ENCODE measurements at regions not wholly inside any gene's neighbourhood (a gene's known extent, or its start where the extent isn't known, plus 50 kb on each side); places are given as distances from the start of the nearest gene placed in this dataset.
"Not testable (repeated sequence)": the region's sequence is repeated elsewhere in the genome, so short reads cannot be mapped to it uniquely, and the experiment has no call there.

DNA sequence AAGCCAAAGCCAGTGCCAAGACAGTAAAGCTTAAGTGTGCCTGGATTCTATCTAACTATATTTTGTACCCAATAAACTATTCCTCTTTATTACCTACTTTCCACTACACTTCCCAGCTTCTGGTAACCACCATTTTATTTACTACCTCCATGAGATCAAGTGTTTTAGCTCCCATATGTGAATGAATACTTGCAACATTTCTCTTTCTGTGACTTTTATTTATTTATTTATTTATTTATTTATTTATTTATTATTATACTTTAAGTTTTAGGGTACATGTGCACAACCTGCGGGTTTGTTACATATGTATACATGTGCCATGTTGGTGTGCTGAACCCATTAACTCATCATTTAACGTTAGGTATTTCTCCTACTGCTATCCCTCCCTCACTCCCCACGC lies 582.1 kb downstream of the AMY1C start:
- intact Hi-C loops (cut with DNase I) = no loop called here
- H3K27ac ChIP-seq = no peak overlapping the region
- no peaks in the 10 kb centered on the region for H3K36me3 ChIP-seq

DNA sequence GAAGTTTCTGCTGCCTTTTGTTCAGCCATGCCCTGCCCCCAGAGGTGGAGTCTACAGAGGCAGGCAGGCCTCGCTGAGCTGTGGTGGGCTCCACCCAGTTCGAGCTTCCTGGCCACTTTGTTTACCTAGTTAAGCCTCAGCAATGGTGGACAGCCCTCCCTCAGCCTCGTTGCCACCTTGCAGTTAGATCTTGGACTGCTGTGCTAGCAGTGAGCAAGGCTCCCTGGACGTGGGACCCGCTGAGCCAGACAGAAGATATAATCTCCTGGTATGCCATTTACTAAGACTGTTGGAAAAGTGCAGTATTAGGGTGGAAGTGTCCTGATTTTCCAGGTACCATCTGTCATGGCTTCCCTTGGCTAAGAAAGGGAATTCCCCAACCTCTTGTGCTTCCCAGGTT lies 588.2 kb downstream of the AMY1C start:
- H3K4me1 ChIP-seq; H3K27me3 ChIP-seq; H3K36me3 ChIP-seq; H3K27ac ChIP-seq; H3K4me3 ChIP-seq; DNase-seq (ENCODE audit: extremely low spot score in 2 of 2); intact Hi-C loops (cut with DNase I); H3K9me3 ChIP-seq: not testable (repeated sequence)

More for the DNA sequence above, 582.1 kb downstream of the AMY1C start:
- Histone ChIP-seq H3K27me3 (no peaks in the 10 kb centered on the region), H3K9me3 (no peaks in the 10 kb centered on the region), H3K4me3 (no peak overlapping the region), H3K4me1 (no peaks in the 10 kb centered on the region)
- TF ChIP-seq POLR2A (IDR thresholded peaks at IDR 0.05) (no peak), POLR2AphosphoS5 (IDR thresholded peaks at IDR 0.05; ENCODE audit: insufficient read depth in 1 of 2, low read depth in 1 of 2) (no peak)
- TF ChIP-seq, protein P1, sequence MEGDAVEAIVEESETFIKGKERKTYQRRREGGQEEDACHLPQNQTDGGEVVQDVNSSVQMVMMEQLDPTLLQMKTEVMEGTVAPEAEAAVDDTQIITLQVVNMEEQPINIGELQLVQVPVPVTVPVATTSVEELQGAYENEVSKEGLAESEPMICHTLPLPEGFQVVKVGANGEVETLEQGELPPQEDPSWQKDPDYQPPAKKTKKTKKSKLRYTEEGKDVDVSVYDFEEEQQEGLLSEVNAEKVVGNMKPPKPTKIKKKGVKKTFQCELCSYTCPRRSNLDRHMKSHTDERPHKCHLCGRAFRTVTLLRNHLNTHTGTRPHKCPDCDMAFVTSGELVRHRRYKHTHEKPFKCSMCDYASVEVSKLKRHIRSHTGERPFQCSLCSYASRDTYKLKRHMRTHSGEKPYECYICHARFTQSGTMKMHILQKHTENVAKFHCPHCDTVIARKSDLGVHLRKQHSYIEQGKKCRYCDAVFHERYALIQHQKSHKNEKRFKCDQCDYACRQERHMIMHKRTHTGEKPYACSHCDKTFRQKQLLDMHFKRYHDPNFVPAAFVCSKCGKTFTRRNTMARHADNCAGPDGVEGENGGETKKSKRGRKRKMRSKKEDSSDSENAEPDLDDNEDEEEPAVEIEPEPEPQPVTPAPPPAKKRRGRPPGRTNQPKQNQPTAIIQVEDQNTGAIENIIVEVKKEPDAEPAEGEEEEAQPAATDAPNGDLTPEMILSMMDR (IDR thresholded peaks at IDR 0.05) = no peak
- no peak for DNase-seq (ENCODE audit: extremely low spot score in 2 of 2)

DNA sequence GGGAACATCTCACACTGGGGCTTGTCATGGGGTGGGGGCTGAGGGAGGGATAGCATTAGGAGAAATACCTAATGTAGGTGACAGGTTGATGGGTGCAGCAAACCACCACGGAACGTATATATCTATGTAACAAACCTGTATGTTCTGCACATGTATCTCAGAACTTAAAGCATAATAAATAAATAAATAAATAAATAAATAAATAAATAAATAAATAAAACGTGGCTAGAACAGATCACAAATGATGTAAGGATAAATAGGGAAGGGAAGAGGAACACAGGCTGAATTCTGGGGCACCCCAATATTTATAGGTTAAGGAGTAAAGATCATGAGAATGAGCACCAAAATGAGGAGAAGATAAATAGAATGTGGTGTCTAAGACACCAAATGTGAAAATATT lies 592.2 kb downstream of the AMY1C start:
- TF ChIP-seq POLR2A (IDR thresholded peaks at IDR 0.05) = no peak
- TF ChIP-seq, protein P1 (IDR thresholded peaks at IDR 0.05) = no peak
- no peak for TF ChIP-seq POLR2AphosphoS5 (IDR thresholded peaks at IDR 0.05; ENCODE audit: insufficient read depth in 1 of 2, low read depth in 1 of 2)
- no peak for DNase-seq (ENCODE audit: extremely low spot score in 2 of 2)
- H3K27ac ChIP-seq = no peak overlapping the region
- H3K27me3 ChIP-seq = no peaks in the 10 kb centered on the region
- H3K9me3 ChIP-seq = no peaks in the 10 kb centered on the region
- no peaks in the 10 kb centered on the region for H3K36me3 ChIP-seq
- H3K4me1 ChIP-seq = no peaks in the 10 kb centered on the region
- H3K4me3 ChIP-seq = no peak overlapping the region
- intact Hi-C loops (cut with DNase I) = no loop called here

DNA sequence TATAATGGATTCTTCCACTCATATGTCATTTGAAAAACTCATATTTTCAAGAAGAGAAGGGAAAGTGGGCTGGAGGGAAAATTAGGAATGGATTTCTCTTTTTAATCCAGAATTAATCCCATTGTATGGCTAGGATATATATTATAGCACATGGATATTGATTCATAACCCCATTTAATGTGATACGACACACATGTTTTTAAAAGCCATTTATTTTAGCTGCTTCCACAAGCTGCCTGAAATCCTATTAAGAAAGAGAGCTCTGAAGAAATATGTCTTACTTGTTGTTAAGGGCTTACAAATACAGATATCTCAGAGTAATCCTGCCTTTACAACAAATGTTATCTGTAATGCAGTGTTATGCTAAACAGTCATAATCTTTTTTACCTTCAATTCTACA lies 598.6 kb downstream of the AMY1C start:
- Histone ChIP-seq H3K27ac (no peak overlapping the region), H3K9me3 (no peaks in the 10 kb centered on the region), H3K4me3 (no peak overlapping the region), H3K27me3 (no peaks in the 10 kb centered on the region), H3K4me1 (no peaks in the 10 kb centered on the region), H3K36me3 (no peaks in the 10 kb centered on the region)
- intact Hi-C loops (cut with DNase I) = no loop called here
- no peak for TF ChIP-seq POLR2A (IDR thresholded peaks at IDR 0.05)
- TF ChIP-seq POLR2AphosphoS5 (IDR thresholded peaks at IDR 0.05; ENCODE audit: insufficient read depth in 1 of 2, low read depth in 1 of 2) = no peak
- TF ChIP-seq, protein P1 (IDR thresholded peaks at IDR 0.05) = no peak
- DNase-seq (ENCODE audit: extremely low spot score in 2 of 2) = no peak

DNA sequence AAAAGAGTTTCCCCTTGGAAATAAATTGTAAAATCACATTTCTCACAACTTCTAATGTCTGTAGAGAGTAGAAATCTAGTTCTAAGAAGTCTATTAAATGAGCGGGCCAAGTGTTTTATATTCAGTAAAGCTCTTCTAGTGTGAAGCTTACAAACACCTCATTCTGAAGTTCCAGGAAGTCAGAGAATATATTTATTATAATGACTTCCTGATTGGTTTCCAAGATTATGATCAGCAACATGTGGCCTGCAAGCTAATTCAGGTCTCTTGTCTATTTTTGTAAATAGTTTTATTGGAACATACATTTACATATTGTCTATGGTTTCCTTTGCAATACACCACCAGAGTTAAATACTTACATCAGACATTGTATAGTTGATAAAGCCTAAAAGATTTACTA lies 603.9 kb downstream of the AMY1C start:
- Histone ChIP-seq H3K4me3 (no peak overlapping the region), H3K27me3 (no peaks in the 10 kb centered on the region), H3K9me3 (no peaks in the 10 kb centered on the region), H3K36me3 (no peaks in the 10 kb centered on the region), H3K27ac (no peak overlapping the region), H3K4me1 (no peaks in the 10 kb centered on the region)
- intact Hi-C loops (cut with DNase I) = no loop called here
- TF ChIP-seq POLR2A (IDR thresholded peaks at IDR 0.05) (no peak), POLR2AphosphoS5 (IDR thresholded peaks at IDR 0.05; ENCODE audit: insufficient read depth in 1 of 2, low read depth in 1 of 2) (no peak)
- TF ChIP-seq, protein P1 (IDR thresholded peaks at IDR 0.05) = no peak
- no peak for DNase-seq (ENCODE audit: extremely low spot score in 2 of 2)

DNA sequence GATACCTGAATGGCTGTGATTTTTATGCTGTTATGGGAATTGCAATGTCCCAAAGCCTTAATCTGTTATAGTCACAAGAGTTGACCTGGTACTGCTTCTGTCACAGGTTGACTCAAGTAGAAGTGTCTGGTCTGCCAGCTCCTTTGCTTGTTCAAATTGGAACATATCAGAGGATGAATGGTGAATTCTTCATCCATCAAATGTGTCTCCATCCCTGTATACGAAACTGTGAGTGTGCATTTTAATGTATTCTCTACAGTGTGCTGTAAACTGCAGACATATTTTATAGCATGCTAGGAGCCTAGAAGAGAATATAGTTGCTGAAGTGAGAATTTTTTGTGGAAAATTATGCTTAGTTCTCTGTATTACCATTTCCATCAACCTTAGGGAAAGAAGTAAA lies 608.4 kb downstream of the AMY1C start:
- TF ChIP-seq POLR2A (IDR thresholded peaks at IDR 0.05) = no peak
- no peak for TF ChIP-seq POLR2AphosphoS5 (IDR thresholded peaks at IDR 0.05; ENCODE audit: insufficient read depth in 1 of 2, low read depth in 1 of 2)
- TF ChIP-seq, protein P1 (IDR thresholded peaks at IDR 0.05) = no peak
- no peak for DNase-seq (ENCODE audit: extremely low spot score in 2 of 2)
- intact Hi-C loops (cut with DNase I) = no loop called here

More for the DNA sequence above, 608.4 kb downstream of the AMY1C start:
- no peaks in the 10 kb centered on the region for H3K4me1 ChIP-seq
- no peaks in the 10 kb centered on the region for H3K9me3 ChIP-seq
- H3K27ac ChIP-seq = no peak overlapping the region
- H3K36me3 ChIP-seq = no peaks in the 10 kb centered on the region
- no peak overlapping the region for H3K4me3 ChIP-seq
- no peaks in the 10 kb centered on the region for H3K27me3 ChIP-seq
